Stimulated activated CD4-positive, alpha-beta T cell treated with anti-CD3 and anti-CD28 coated beads, Interleukin-12 subunit alpha, Interleukin-12 subunit beta, amount 100 ng/mL, for 4 hours (primary cell): ENCODE measurements at regions not wholly inside any gene's neighbourhood (a gene's known extent, or its start where the extent isn't known, plus 50 kb on each side); places are given as distances from the start of the nearest gene placed in this dataset.

Experiments
- DNase-seq: peaks from one replicate; pipeline ENCODE4 v3.0.0-alpha.2; 2020

DNA sequence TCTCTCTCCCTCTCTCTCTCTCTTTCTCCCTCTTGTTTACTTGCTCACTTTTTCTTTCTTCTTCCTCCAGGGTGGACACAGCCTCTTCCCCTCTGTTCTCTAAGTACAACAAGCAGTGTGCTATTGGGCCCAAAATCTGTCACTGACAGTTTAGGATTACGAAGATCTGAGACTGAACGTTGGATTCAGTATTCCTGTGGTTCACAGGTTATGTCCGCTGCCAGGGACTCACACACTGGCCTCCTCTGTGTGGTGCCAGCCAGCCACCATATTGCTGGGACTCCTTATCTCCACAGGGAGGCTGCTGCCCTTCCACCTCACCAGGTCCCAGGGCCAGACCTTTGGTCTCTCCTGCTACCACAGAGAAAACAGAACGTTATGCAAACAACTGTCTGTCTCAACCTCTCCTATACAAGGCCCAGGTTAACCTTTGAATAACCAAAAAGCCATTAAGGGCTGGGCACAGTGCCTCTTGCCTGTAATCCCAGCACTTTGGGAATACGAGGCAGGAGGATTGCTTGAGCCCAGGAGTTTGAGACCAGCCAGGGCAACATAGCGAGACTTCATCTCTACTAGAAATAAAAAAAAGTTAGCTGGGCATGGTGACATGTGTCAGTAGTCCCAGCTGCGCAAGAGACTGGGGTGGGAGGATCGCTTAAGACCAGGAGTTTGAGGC is 171.9 kb upstream of the RAB4A start:
- DNase-seq: no peak

- DNase-seq: no peak
Observed at GRCh38 chr1:229101011-229101871, 169.7 kb upstream of the RAB4A start.

- no peak for DNase-seq
Observed at GRCh38 chr1:229102741-229103391, 168.0 kb upstream of the RAB4A start.

DNA sequence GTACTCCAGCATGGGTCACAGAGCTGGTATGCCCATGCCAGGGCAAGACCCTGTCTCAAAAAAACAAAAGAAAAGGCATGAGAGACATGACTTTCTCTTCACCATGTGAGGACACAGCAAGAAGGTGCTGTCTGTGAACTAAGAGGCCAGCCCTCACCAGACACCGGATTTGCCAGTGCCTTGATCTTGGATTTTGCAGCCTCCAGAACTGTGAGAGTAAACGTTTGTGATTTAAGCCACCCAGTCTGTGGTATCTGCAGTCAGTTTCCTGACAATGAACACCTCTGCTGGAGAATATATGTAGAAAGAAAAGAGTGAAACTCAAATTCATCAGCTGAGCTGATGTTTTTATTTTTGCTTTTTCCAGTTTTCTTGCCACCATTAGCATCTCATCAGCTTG is 166.3 kb upstream of the RAB4A start:
- DNase-seq: no peak

- no peak for DNase-seq
Observed at GRCh38 chr1:229105109-229105508, 165.8 kb upstream of the RAB4A start.

DNA sequence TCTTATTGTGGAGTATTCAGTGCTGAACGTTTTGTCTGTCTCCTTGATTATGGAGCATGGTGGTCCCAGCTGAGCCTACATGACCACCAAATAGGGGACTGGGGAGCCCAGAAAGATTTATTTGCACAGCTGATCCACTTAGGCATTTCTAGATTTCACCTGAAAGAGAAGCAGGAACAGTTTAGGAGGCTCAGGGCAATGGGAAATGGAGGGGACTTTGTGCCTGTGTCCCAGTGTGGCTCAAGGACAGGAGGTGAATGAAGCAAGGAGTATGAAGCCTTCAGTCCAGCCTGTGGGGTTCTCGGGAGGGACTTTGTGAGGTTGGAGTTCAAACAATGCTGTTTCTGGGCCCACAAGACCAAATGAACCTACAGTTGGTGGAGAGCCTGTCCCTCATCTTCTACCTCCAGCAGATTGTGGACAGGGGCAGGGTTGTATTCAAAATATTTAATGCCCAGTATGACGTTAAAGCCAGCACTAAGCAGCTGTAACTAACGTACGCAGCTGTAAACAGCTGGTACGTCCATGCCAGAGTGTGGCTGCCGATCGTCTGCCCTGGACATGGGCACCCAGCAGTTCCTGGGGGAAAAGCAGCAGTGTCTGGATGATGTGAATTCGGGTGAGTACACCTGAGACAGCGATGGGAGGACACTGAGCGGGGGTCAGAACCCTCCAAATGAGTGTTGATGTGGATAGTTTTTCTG is 164.9 kb upstream of the RAB4A start:
- DNase-seq: no peak

DNA sequence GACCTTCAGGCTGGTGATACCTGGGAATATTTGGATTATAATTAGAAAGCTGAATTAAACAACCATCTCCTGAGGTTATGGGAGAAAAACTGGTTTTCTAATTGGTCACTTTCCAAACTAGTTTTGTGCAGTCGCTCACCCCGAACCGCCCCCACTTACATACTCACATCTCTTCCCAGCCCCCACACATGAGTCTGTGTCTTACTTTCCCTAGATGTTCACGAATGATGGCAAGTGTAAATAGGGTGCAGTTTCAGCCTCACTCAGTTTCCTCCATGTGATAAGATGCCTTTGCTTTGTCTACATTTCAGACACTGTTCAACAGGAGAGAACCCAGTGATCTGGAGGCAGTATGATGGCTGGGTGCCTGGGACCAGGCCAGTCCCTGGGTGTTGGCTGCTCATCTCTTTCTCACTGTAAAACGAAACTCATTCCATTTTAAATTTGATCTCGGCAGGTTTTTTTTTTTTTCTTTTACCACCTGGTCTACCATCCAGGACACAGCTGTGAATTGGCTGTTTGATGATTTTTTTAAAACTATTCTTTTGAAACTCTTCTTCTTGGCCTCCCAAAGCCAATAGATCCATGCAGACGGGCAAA is 164.3 kb upstream of the RAB4A start:
- no peak for DNase-seq

DNA sequence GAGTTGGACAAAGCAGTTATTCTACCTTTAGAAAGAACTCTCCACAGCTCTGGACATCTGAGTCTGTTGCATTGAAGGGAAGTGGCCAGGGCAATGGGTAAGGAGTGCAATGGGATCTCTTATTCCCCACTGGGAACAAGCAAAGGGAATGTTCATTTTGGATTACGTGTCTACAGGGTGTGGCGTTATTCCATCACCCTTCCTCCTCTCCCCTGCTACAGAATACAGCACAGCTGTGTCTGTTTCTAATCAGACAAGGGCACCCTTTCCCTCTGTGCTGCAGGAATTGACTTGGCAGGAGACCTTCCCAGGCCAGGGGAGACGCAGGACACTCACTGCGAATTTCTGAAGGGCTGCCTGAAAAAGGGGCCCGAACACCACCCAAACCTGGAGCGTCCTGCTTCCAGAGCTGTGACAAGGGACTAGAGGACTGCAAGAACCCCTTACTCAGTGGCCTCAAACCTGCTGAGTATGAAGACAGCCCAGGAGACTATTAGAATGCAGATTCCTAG is 163.6 kb upstream of the RAB4A start:
- no peak for DNase-seq

DNA sequence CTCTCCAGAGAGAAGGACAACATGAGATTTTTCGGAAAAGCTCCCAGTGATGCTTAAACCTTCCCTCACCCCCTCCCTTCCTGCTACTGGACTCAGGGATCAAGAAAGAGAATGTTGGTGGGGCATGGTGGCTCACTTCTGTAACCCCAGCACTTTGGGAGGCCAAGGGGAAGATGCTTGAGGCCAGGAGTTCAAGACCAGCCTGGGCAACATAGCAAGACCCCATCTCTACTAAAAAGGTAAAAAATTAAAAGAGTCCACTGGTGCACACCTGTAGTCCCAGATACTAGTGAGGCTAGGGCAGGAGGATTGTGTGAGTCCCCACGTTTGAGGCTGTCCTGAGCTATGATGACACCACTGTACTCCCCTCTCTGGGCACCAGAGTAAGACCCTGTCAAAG is 162.9 kb upstream of the RAB4A start:
- DNase-seq: no peak

DNA sequence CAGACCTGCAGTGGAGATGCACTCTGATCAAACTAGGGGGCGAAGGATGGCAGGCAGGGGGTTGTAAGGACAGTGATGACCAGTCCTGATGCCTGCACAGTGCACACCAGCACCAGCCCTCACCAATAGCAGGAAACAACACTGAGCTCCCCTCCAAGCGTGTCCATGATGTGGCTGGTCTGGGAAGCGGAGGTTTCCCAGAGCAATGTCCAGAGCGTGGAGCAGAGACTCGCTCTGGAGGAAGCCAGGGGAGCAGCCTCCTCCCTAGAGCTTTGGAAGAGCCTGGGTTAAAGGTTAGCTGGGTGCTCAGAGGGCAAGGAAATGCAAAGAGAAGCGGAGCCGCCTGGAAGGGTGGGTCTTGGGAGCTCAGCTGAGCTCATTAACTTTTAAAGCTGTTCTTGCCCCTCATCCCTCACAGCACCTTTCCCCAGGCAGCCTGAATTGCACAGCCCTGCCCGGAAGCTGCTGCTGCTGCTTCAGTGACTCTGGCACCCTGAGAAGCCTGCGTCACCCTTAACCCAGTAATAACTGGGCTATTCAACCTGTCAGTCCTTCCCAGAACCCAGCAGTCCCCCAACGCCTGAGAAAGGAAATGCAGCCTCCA is 162.2 kb upstream of the RAB4A start:
- no peak for DNase-seq

GRCh38 chr1:229109320-229109761 is 161.6 kb upstream of the RAB4A start:
- DNase-seq: no peak

GRCh38 chr1:229110986-229111385 is 159.9 kb upstream of the RAB4A start:
- DNase-seq: no peak

- no peak for DNase-seq
Observed at GRCh38 chr1:229111703-229112319, 159.1 kb upstream of the RAB4A start.

DNA sequence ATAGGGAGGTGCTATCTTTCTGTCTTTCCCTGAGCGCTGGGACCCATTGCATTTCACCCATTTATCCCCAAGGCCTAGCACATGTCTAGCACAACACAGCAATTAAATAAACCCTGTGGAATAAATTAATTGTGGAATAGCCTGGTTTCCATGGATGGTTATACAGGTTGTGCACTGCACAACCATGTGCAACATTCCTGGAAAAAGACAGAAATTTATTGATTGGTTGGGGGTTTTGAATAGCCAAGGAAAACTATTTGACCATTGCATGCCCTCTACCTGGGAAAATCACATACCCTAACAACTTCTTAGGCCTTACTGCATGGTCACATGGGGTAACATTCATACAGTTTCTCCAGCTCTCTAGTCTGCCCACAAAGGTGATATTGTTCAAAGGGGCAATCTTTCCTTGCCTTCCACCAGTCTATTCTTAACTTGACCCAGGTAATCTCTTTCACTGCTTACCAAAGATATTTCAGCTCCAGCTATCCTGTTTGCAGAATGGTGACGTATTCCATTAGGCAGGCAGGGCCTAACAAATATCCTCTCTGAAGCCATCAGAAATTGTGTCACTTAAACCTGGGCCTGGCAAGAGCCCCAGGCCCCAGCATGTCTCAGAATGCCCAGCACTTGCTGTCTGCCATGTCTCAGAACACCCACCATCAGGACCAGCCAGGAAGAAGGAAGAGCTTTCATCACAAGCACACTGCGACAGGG is 157.9 kb upstream of the RAB4A start:
- DNase-seq: no peak

DNA sequence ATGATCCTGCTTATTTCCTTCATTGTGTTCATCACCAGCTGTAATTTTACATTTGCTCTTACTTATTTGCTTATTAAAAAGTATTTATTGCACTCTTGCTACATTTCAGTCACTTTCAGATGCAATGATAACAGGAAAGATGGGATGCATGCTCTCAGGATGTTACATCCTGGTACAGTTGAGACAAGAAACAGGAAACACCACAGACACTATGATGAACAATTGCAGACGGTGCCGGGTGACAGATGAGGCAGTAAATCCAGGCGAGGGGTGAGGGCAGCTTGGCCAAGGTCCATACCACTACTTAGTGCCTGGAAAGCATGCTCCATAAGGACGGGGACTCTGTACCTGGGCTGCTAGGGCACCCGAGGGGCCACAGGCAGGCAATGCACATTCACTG is 156.6 kb upstream of the RAB4A start:
- no peak for DNase-seq

GRCh38 chr1:229114850-229115365 is 156.0 kb upstream of the RAB4A start:
- DNase-seq: no peak

DNA sequence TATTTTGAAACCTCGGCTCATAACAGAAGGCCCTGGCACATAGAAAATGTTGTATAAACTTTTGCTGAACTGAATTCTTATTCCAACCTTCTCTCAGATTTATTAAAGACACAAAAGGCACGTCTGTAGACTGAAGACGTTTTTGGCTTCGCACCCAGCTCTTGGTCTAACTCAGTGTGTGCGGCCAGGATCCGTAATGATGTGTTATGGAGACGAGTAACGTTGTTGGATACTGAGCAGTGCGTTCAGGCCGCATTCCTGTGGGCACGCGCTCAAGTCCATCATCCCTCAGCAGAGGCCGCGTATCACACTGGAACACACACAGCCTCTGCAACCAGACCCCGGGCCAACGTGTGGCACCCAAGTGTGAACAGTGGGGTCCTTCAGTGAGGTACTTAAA is 154.8 kb upstream of the RAB4A start:
- no peak for DNase-seq

GRCh38 chr1:229117664-229118300 is 153.1 kb upstream of the RAB4A start:
- no peak for DNase-seq

DNA sequence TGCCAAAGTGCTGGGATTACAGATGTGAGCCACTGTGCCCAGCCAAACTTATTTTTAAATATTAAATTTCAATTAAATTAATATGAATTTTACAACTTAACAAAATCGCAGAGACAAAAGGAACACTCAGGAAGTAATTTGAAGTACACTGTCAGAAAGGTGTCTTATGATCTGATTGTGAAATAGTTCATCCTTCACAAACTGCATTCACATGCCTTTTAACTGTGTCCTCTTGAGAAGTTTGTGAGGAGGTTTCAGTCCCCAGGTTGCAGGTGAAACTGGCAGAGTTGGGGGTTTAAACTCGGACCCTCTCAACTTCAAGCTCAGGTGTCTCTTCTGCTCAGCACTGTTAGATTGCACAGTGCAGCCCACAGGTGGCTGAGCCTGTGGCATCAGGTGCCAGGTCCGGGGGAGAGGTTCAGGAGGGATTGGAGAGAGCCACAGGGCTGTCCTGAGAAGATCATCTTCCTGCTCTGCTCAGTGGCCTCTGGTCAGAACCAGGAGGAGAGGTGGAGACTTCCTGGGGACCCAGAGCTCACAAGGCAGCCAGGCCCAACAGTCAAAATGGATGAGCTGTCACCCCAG is 152.3 kb upstream of the RAB4A start:
- no peak for DNase-seq

GRCh38 chr1:229119161-229119560 is 151.8 kb upstream of the RAB4A start:
- DNase-seq: no peak
